ENCODE measurements at regions not wholly inside any gene's neighbourhood (a gene's known extent, or its start where the extent isn't known, plus 50 kb on each side); places are given as distances from the start of the nearest gene placed in this dataset.

DNA sequence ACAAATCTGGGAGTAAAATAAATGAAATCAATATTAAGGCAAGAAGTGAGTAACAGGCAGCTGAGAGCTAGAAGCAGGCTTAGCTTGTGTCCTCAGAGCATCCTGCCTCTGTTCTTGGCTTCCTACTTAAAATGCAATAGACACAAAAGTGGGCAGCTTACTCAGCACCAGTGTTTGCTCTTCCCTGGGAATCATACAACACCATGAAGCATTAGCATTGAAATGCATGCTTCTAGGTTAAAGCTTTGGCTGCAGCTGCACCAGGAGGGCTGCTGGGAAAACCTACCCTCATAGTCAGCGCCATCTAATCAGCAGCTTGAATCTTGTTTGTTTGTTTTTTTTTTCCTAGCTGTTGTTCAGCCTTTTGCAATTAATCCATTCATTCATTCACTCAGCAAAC, 104.2 kb upstream of the VWC2 start:
- TF ChIP-seq CTCF (IDR thresholded peaks at IDR 0.05) = no peak
- no peak for TF ChIP-seq POLR2A (IDR thresholded peaks at IDR 0.05)
